Skin epidermis (tissue), 12 donors: ENCODE measurements at regions not wholly inside any gene's neighbourhood (a gene's known extent, or its start where the extent isn't known, plus 50 kb on each side); places are given as distances from the start of the nearest gene placed in this dataset.
"Not testable (repeated sequence)": the region's sequence is repeated elsewhere in the genome, so short reads cannot be mapped to it uniquely, and the experiment has no call there.

ENCODE experiments used
- H3K27ac ChIP-seq, 21 experiments: fragments of 200-600 bp; sonication (generic) in 11 of 21; one replicate each; pipeline ENCODE4 v1.5.0; 2020; ENCODE audit warnings: mild to moderate bottlenecking in 3 of 21, inconsistent platforms in 2 of 21, moderate library complexity in 2 of 21
- H3K4me3 ChIP-seq, 7 experiments: fragments of 200-600 bp; sonication (generic) in 2 of 7; one replicate each; pipeline ENCODE4 v1.5.0; 2020; ENCODE audit warnings: inconsistent platforms in 2 of 7, mild to moderate bottlenecking in 2 of 7, moderate library complexity in 1 of 7

DNA sequence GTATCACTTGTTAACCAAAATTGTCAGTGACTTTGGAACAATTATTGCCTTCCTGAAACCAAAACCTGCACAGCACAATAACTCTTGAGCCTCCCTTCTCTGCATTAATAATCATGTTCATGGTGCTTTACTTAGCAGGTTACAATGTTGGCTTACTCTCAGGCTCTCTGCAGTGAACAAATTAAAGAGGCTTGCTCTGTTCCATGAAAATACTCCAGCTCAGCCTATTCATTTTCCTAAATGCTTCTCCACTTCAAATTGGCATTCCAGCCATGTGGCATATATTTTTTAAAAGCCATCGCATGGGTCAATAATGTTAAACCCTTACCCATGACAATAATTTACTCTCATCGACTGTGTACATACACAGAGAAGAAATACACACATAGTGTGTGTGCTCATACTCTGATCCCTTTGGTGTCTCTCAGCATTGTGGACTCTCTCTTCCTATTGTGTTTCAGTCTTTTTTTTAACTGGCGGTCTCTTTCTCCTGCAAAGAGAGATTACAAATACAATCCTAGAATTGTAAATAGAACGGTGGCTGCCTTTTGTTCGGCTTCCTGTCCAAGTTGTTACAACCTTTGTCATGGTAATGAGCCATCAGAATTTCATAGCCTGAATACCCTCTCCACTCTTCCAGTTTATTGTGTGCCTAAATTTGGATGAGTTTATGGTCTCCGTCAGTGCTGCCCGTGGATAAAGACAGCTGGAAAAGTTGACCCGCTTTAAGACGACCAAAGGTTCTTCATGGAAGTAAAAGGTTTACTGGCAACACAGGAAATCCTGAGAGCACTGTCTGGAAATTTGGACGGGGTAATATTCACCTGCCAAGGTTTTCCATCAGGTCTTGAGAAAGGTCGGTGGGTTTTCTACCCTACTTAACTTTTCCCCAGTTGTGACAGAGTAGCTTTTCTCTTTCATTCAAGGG is 263.6 kb downstream of the CD83 start:
- Histone ChIP-seq H3K4me3 (no peak overlapping the region), H3K27ac (no peak overlapping the region)

DNA sequence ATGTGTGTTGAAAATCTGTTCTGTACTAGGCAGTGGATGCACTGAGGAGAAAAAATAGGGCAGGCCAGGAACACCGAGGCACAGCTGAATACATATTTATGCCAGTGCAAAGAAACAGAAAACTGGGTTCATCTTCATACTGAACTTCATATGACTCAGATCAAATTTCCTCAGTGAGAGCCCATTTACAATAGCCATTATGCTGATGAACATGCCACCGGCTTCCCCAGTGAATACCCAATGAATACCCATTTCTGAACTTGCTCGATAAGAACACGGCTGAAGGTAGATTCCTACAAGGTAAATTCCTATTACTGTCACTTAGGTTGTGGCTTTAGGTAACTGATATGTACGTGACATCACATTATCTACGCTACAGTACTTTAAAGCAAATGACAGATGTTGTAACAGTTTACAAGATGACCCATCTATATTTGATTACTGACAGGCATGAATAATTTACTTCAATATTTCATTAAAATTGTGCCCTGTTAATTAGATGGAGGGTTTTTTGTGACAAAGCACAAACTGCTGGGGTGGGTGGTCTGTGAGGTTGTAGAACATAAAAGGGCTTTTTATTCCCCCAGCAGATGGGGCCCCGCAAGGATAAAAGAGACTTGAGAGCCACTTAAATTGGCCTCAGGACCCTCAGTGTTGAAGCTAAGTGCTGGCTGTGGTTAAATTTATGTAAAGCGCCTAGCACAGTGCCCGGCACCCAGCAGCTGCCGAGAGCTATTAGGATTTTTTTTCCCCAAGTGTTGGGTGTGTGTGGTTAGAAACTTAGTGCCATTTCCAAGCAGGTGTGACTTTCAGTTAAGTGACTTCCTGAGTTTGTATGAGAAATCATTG is 264.5 kb downstream of the CD83 start:
- no peak overlapping the region for H3K27ac ChIP-seq

DNA sequence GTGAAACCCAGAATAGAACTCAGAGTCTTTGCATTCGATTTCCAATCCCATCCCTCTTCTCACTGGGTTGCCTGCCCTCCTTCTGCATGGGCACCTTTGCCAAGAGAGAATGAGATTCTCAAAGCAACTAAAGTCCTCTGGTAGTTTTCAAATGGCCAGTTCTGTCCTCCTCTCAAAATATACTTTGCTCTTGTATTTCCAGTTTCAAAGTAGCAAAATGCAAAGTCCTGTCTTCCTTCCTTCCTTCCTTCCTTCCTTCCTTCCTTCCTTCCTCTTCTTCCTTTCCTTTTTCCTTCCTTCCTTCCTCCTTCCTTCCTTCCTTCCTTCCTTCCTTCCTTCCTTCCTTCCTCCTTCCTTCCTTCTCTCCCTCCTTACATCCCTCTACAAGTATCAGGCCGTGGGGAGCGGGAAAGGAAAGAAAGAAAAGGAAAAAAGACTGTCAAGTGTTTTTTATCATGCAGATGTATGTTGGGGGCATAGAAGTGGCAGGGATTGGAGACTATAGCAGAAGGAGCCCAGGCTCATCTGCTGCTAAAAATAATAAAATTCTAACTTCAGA is 265.2 kb downstream of the CD83 start:
- Histone ChIP-seq H3K4me3 (no peak overlapping the region), H3K27ac (no peak overlapping the region)

More for the DNA sequence above, 264.5 kb downstream of the CD83 start:
- no peak overlapping the region for H3K4me3 ChIP-seq

DNA sequence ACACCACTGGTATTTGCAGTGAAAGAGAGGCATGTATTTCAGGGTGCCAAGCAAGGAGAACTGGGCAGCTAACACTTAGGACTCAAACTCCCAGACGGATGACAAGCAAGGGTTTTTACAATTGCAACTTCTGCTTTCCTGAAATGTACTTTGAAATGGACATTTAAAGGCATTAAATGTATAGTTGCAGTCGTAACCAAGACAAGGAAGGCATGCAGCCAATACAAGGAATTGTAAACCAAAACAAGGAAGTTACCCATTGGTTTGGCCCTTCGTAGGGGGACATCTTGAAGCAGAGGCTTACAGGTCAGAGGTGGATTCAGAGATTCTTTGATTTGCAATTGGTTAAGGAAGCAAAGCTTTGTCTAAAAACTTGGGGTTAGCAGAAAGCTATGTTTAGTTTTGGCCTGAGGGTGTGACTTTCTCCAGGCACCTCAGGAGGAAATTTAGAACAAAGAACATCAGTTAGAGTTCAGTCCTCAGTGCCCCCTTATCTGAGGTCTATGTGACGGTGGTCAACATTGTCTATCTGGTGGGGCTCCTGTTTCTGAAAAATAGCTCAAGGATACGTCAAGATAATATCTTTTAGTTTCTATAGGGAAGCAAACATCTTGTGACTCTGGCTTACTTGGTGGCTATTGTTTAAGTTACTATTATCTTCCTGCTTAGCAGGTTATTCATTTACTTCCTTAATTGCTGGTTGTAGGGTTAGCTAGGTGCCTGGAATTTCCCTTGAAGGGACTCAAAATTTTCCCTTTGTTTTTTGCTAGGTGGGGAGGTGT is 266.0 kb downstream of the CD83 start:
- no peak overlapping the region for H3K27ac ChIP-seq
- H3K4me3 ChIP-seq = no peak overlapping the region

DNA sequence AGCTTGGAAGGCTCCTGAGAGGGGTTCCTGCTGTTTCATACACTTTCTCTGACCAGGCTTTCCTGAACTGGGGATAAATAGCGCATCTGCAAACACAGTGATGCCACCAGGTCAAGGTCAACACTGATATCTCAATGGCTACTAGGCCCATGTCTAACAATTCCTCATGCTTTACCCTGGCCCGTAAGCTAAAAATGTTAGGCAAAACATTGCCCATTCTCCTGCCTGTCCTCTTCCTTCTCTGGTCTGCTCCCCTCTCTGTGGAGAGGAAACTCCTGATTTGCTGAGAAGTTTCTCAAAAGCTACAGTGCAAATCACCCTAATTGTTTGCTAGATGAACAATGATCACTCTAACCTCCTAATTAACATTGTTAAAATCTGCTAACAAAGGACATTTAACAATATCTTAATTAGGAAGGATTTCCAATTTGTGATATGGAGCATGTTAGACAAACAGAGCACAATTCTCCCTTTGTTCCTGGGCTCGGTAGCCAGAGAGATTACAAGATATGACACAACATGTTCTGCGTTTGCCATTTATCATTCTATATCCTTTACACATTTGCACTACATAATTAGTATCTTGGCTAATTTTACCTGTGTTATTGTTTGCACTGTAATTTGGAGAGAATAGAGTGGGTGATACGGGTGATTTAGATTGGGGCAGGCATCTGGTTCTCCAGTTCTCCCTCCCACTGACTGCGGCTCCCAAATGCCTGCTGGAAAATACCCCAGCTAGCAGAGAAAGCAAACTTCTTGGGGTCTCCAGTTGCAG is 266.8 kb downstream of the CD83 start:
- no peak overlapping the region for H3K4me3 ChIP-seq
- H3K27ac ChIP-seq = no peak overlapping the region

DNA sequence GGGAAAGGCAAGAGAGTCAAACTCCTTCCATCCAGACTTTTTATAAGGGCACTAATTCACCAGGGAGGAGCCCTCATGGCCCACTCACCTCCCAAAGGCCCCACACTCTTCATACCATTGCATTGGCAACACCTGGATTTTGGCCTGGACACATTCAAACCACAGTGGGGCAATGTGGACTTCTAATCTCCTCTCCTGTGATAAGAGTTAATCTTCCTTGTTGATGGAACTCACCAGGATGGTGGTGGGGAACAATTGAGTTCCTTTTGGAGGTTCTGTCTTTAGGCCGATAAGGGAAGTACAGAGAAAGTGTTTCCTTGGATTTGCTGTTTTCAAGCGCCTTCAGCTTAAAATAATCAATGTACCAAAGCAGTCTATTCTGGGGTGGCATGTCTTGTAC is 268.7 kb downstream of the CD83 start:
- Histone ChIP-seq H3K4me3 (no peak overlapping the region), H3K27ac (no peak overlapping the region)

DNA sequence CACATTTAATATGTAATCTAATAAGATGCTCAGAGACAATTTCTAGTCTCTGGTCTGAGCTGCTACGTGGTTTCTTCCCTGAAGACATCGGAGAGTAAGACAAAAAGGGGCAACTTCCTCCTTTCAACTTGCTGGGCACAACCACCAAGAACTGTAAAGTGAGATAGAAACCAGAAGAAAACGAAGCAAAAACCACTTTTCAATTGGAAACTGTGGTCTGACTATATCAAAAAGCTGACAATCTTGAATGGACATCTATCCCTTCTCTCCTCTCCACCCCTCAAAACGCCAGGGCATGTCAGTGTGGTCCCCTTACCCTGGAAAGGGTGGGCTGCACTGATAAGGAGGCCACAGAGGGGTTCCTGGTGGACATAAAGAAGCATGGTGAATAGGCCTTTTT is 269.1 kb downstream of the CD83 start:
- H3K27ac ChIP-seq = no peak overlapping the region
- H3K4me3 ChIP-seq = no peak overlapping the region

DNA sequence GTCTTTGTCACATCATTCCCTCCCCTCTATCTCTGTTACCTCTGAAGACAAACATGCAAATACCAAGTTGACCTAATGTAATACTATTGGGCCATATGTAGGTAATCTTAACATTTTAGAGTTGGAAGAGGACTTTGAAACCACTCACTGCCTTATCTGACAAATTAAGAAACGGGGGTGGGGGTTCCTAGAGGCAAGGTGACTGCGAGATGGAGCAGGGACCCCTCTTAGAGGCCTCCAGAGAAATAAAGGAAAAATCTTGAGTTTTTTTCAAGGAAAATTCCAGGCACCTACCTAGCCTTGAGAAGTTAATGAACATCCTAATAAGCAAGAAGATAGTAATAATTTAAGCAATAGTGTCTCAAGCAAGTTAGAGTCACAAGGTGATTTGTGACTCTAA is 270.8 kb downstream of the CD83 start:
- no peak overlapping the region for H3K4me3 ChIP-seq
- H3K27ac ChIP-seq = no peak overlapping the region

DNA sequence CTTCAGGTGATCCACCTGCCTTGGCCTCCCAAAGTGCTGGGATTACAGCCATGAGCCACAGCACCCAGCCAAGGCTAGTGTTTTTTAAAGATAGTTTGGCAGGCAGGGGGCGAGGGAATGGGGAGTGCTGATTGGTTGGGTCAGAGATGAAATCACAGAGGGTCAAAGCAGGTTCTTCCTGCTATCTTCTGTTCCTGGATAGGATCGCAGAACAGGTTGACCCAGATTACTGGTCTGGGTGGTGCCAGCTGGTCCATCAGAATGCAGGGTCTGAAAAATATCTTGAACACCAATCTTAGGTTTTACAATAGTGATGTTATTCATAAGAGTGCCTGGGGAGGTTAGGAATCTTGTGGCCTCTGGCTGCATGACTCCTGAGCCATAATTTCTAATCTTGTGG is 272.2 kb downstream of the CD83 start:
- not testable (repeated sequence) for H3K4me3 ChIP-seq, H3K27ac ChIP-seq

DNA sequence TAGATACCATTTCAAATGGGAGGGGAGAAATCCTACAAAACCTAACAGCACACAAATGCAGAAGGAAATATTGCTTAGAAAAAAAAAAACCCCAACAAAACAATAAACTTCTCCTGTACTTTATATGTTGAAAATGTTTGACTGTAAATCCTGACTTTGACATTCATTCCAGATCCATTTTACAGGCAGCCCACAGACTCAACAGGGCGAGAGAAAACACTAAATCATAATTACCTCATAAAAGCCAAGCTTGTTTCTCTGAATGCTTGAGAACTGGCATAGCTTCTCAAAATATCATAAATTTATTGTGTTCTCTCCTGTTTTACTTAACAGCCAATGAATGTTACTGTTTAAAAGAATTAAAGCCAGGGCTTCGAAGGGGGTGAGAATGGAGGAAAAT is 273.2 kb downstream of the CD83 start:
- Histone ChIP-seq H3K4me3 (no peak overlapping the region), H3K27ac (no peak overlapping the region)

DNA sequence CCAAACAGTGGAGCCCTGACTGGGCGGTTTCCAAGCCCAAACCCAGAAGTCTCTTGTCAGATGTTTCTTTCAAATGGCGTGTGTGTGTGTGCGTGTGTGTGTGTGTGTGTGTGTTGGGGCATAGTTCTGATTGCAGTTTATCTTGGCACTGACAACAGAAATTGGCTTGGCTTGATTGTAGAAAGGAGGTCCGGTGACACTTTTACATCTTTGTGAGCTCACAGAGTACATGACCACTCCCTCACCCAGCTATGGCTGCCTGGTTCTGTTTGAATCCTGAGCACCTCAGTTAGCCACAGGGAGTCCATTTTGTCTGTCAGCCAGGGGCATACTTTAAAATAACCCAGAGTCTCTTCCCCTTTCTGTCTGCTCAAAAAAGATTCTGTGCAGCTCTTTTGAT is 276.3 kb downstream of the CD83 start:
- Histone ChIP-seq H3K4me3 (no peak overlapping the region), H3K27ac (no peak overlapping the region)

DNA sequence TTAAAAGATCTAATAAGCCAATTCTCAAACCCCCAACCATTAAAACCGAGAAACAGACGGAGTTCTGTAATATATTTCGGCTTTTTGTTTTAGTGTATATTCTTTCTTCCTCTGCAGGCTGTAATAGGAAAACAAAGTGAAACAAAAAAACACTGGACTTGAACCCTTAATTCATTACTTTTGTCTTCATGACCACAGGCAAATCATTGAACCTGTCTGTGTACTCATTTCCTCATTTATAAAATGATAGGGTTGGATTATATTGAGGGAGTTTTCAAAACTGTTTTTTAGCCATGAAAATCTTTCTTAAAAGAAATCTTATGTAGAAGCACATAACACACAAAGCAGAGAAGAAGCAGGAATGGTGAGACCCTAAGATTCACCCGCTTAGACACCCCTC is 278.8 kb downstream of the CD83 start:
- H3K4me3 ChIP-seq = no peak overlapping the region
- H3K27ac ChIP-seq = no peak overlapping the region

DNA sequence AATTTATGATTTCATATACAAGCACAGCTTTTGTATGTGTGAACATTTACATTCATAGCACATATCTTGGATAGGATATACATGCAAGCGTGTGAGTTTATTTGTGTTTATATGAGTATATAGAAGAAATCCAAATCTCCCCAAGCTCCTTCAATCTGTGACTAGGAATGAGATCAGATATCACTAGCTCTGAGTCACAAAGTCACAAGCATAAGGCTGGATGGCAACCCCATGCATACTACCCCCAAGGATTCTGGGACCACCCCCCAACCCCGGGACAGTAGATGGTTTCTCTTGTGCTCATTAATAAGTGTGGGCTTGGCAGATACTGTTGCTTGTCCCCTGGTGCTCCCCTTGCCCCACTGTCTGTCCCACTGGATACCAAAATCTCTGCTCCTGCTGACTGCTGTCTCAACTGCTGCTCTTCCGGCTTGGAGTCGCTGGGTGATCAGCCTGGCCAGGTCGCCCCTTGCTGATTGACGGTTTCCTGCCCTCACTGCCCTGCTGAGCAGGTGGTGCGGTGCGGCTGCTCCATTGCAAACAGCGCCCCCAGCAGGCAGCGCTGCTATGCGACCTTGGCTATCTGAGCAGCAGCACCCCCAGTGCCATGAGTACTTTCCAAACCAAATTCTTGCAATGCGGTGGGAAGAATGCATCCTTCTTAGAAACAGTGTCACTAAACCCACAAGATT is 279.4 kb downstream of the CD83 start:
- Histone ChIP-seq H3K27ac (no peak overlapping the region), H3K4me3 (no peak overlapping the region)

DNA sequence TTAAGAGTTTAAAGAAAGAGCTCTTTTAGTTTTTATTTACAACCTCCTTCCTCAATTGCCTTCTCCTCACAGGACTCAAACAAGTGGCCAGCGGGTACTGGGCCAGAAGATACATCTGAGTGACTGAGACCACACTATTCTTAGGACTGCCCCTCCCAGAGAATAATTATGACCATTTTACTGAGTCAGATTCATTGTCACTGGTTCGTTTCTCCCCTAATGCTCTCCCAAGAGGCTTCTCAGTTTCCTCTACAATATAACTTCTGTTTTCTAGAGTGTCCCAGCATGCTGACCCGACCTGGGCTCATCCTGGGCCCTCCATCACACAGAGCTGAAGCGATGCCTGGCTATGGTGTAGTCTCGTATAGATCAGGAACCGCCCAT is 279.9 kb downstream of the CD83 start:
- Histone ChIP-seq H3K4me3 (no peak overlapping the region), H3K27ac (no peak overlapping the region)

DNA sequence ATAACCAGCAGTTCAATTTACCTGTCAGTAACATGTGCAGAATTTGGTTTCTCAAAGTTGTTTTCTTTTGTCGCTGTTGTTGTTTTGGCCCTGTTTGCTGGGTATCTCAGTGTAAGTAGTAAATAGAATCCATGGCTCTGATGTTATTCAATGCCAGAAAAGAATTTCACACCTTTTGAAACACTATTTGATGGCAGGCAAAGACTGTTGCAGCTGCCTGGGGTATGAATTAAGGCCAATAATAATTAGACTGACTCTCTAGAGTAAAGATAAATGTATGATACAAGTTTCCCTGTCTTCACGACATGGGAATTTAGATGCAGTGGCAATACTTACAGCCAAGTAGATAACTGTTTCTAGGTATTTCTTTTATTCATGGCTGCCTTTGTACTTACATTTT is 281.4 kb downstream of the CD83 start:
- Histone ChIP-seq H3K4me3 (no peak overlapping the region), H3K27ac (no peak overlapping the region)

DNA sequence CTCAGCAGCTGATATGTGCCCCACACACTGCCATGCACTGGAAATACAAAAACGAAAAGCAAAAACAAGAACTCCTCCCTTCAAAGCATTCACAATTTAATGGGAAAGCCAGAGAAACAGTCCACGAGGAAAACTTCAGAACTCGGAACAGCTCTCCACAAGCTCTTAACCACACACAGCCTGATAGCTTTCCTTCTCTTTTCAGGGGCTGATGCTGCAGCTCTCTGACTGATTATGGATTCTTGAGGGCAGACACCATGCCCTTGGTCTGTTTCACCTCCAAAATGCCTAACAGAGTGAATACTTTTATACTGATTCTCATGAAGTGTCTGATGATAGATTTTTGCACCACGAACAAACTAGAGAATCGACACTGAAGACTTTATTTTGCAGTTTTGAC is 282.1 kb downstream of the CD83 start:
- Histone ChIP-seq H3K27ac (no peak overlapping the region), H3K4me3 (no peak overlapping the region)

DNA sequence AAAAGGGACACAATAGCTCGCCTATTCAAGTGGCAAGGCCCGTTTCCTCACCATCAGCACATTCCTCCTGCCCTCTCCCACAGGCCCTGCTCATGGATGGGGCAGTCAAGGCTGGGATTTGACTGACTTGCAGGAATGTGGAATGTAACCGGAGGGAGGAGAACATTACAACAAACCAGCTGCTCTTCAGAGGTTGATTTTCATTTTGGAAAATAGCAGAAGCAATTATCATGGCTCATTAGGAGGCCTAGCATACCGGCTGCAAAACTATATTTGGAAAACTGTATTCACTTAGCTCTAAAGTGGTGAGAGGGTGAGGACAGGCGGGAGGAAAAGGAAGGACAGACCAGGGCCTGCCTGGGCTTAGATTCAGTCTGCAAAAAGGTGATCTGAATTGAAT is 283.7 kb downstream of the CD83 start:
- no peak overlapping the region for H3K27ac ChIP-seq
- H3K4me3 ChIP-seq = no peak overlapping the region

DNA sequence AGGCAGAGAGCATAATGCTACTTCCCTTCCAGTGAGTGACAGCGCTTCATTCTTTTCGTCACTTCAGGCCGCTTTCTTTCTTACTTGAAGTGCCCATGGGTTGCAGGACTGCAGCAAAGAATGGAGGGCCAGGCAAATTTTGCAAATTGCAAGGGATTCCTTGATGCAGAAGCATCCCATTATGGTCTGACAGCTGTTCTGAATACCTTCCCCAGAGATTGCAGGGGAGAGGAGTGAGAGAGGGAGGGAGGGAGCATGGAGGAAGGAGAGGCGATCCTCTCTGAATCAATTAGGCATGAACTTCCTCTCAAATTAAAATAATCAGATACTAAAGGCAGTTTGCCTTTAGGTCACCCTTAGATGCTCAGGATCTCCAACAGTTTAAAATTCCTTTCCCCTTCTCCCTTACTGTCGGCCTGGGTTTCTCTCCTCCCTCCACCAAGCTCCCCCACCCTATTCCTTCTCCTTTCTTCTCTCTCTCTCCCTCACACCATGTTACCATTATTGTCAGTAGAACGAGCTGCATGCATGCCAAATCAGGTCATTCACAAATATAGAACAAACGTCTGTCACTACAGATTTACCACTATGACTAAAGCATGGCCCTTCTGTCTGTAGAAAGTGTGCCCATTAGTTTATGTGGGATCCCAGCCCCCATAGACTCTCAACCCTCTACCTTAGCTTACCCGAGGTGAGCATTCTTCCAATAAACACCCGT is 289.2 kb downstream of the CD83 start:
- H3K27ac ChIP-seq = no peak overlapping the region
- no peak overlapping the region for H3K4me3 ChIP-seq
